Ovary (tissue), 7 donors: ENCODE measurements at regions not wholly inside any gene's neighbourhood (a gene's known extent, or its start where the extent isn't known, plus 50 kb on each side); places are given as distances from the start of the nearest gene placed in this dataset.

ENCODE experiments used
- DNase-seq, 5 donors: peaks; one replicate each; pipeline ENCODE4 v3.0.0-alpha.2; 2019 to 2020
- H3K27ac ChIP-seq, 2 donors: fragments of 200-600 bp; one replicate each; pipeline versions ENCODE4 v1.5.1 to v1.8.0; 2019 to 2022
- H3K27me3 ChIP-seq: fragments of 200-600 bp; one replicate; pipeline ENCODE4 v1.8.0; 2022
- H3K36me3 ChIP-seq: fragments of 200-600 bp; sonication (generic); one replicate; pipeline ENCODE4 v1.5.1; 2019
- H3K4me1 ChIP-seq: one replicate; pipeline ENCODE4 v1.8.1; 2013; ENCODE audit warnings: mild to moderate bottlenecking, moderate library complexity; ENCODE audit not compliant: insufficient read depth
- H3K4me3 ChIP-seq: fragments of 200-600 bp; sonication (generic); one replicate; pipeline ENCODE4 v1.5.1; 2017
- H3K9me3 ChIP-seq, 2 donors: fragments of 200-600 bp in 1 of 2; sonication (generic) in 1 of 2; one replicate each; pipeline versions ENCODE4 v1.5.1 to v1.8.1; 2013 to 2019; ENCODE audit warnings: mild to moderate bottlenecking in 1 of 2, moderate library complexity in 1 of 2
- CTCF ChIP-seq, 3 donors: fragments of 450-650 bp in 2 of 3; fragments of 200-600 bp in 1 of 3; IDR thresholded peaks; one replicate each; pipeline versions ENCODE4 v1.5.1 to v1.8.0; 2016 to 2022; ENCODE audit warnings: antibody characterized with exemption in 3 of 3, mild to moderate bottlenecking in 1 of 3
- EP300 ChIP-seq: sonication (generic); formaldehyde crosslinking; IDR thresholded peaks from one replicate; pipeline ENCODE4 v1.6.1; 2017; ENCODE audit warnings: antibody characterized with exemption
- POLR2A ChIP-seq: fragments of 450-650 bp; IDR thresholded peaks from one replicate; pipeline ENCODE4 v1.6.1; 2017; ENCODE audit warnings: antibody characterized with exemption, mild to moderate bottlenecking, moderate library complexity
- WGBS, 3 donors: extraction: QIAGEN DNeasy Blood & Tissue Kit in 1 of 3; methylation state at CpG; one replicate each; pipeline versions ENCODE4 v1.1.5 to v1.1.7; 2013 to 2017; 5-methylcytosine and 5-hydroxymethylcytosine counted together
- intact Hi-C, 4 donors: fragments of 100-400 bp; cut with DNase I; formaldehyde crosslinking; loops; one replicate each; pipeline versions ENCODE4 v1.11.0 to v1.15.1; 2022 to 2023
- donor health status: DM: no; HTN: no; CAD: no; lungs with moderate emphysema.
- donor health status: DM: no; HTN: no; CAD: no.
- donor health status: Bipolar disorder and iron deficiency.
- donor health status: DM: no; HTN: no; CAD: no.
- donor health status: DM: yes; HTN: yes; CAD: no.

DNA sequence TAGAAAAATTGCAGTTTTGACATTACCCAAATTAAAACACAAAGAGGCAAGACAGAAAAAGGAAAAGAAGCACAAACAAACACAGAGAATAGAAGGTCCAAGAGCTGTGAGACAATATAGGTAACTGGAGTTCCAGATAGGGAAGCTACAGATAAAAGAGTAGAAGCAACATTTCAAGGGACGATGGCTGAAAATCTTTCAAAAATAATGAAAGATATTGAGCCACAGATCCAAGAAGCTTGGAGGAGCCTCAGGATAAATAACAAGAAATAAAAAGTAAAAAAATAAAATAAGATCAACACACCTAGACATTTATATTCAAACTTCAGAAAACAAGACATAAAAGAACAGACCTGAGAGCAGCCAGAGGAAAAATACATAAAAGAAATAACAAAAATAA lies 164.9 kb downstream of the FNDC1 start:
- intact Hi-C loops: no loop called here
- TF ChIP-seq EP300 (no peak), CTCF (IDR thresholded peaks at IDR 0.05) (no peak), POLR2A (no peak)
- Histone ChIP-seq H3K27me3 (no peaks in the 10 kb centered on the region), H3K27ac (no peak overlapping the region), H3K4me3 (no peak overlapping the region), H3K4me1 (no peaks in the 10 kb centered on the region), H3K36me3 (no peaks in the 10 kb centered on the region), H3K9me3 (no peaks in the 10 kb centered on the region)
- no peak for DNase-seq
- WGBS, 3 donors: 80 to 91% (median 83%) methylated on average over 1 of the region's 1 CpG

DNA sequence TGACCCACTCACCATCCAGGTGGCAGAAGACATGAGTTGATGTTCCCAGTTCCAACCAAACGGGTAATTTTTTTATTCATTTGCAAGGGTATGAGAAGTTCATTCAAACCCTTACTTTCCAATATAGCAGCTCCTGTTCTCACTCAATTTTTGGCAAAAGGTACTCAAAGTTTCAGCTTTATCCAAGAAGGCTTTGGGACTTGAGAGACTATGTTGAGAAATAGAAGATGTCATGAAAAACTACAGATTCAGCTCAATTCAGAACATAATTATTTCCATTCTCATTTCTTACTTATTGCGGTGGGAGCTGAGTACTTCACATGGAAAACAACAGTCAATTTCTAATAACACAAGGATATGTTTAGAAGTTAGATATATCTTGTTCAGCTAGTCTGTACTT lies 162.3 kb downstream of the FNDC1 start:
- Histone ChIP-seq H3K27me3 (no peaks in the 10 kb centered on the region), H3K9me3 (no peaks in the 10 kb centered on the region), H3K36me3 (no peaks in the 10 kb centered on the region), H3K4me3 (no peak overlapping the region), H3K4me1 (no peaks in the 10 kb centered on the region), H3K27ac (no peak overlapping the region)
- intact Hi-C loops: no loop called here
- no peak for DNase-seq
- TF ChIP-seq EP300 (no peak), CTCF (IDR thresholded peaks at IDR 0.05) (no peak), POLR2A (no peak)
- WGBS, 3 donors: 91 to 93% (median 92%) methylated on average over 2 of the region's 2 CpGs

- Histone ChIP-seq H3K4me3 (no peak overlapping the region), H3K27ac (no peak overlapping the region), H3K27me3 (no peaks in the 10 kb centered on the region), H3K9me3 (no peaks in the 10 kb centered on the region), H3K4me1 (no peaks in the 10 kb centered on the region), H3K36me3 (no peaks in the 10 kb centered on the region)
- DNase-seq: no peak
- TF ChIP-seq POLR2A (no peak), EP300 (no peak), CTCF (IDR thresholded peaks at IDR 0.05) (no peak)
- intact Hi-C loops: no loop called here
- WGBS, 3 donors: 83 to 86% (median 86%) methylated on average over 4 of the region's 4 CpGs
Measured at GRCh38 chr6:159329081-159329480, 159.9 kb downstream of the FNDC1 start.

DNA sequence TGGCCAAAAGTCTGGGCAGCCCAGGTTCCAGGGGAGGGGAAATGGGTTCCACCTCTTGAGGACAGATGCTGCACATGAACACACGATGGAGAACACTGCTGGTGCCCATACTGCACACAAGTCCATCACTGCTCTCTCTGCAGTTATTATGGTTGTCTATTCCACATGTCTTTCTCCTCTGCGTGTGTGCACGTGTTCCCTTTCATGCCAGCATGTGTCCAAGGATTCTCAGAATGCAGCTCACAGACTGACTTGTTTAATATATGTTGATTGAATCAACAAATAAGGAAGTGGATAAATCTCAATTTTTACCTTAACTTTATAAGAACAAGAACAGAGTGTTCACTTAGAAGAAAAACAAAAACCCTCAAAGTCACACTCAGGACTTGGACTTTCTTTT lies 158.9 kb downstream of the FNDC1 start:
- no peak overlapping the region for H3K4me3 ChIP-seq
- no peak for TF ChIP-seq CTCF (IDR thresholded peaks at IDR 0.05)
- no peak for TF ChIP-seq POLR2A
- WGBS, 3 donors: 83 to 90% (median 87%) methylated on average over 3 of the region's 3 CpGs
- no peaks in the 10 kb centered on the region for H3K4me1 ChIP-seq
- H3K27ac ChIP-seq: no peak overlapping the region
- H3K9me3 ChIP-seq: no peaks in the 10 kb centered on the region
- no peaks in the 10 kb centered on the region for H3K27me3 ChIP-seq
- DNase-seq: no peak
- no peaks in the 10 kb centered on the region for H3K36me3 ChIP-seq
- intact Hi-C loops: no loop called here

GRCh38 chr6:159325476-159325875 lies 156.3 kb downstream of the FNDC1 start:
- TF ChIP-seq POLR2A: no peak
- TF ChIP-seq CTCF (IDR thresholded peaks at IDR 0.05): no peak
- no peak for TF ChIP-seq EP300
- no peaks in the 10 kb centered on the region for H3K4me1 ChIP-seq
- no peaks in the 10 kb centered on the region for H3K36me3 ChIP-seq
- no peak overlapping the region for H3K4me3 ChIP-seq
- DNase-seq: no peak
- H3K9me3 ChIP-seq: no peaks in the 10 kb centered on the region
- intact Hi-C loops: no loop called here
- H3K27ac ChIP-seq: no peak overlapping the region
- H3K27me3 ChIP-seq: no peaks in the 10 kb centered on the region
- 89 to 95% (median 92%) methylated on average over 9 of the region's 9 CpGs for WGBS, 3 donors
